ENCODE measurements at regions not wholly inside any gene's neighbourhood (a gene's known extent, or its start where the extent isn't known, plus 50 kb on each side); places are given as distances from the start of the nearest gene placed in this dataset.

DNA sequence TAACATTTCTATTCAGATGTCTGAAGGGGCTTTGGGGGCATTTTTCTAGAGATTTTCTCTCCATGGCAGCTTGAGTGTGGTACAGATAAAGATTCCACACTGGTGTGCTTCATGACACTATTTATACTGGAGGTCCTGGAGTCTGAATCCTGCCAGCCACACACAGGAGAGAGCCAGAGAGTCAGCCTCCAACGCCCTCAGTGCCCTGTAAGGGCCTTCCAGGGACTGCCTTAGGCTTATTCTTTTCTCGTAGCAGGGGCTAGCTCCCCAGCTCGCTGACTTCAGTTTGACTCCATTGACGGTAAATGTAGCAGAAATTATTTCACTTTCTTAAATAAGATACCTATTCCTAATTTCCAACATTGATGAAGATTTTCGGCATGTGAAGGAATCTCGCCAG is 100.9 kb downstream of the VSTM2A start:
- TF ChIP-seq POLR2A (IDR thresholded peaks at IDR 0.05): no peak
- TF ChIP-seq, protein P1, sequence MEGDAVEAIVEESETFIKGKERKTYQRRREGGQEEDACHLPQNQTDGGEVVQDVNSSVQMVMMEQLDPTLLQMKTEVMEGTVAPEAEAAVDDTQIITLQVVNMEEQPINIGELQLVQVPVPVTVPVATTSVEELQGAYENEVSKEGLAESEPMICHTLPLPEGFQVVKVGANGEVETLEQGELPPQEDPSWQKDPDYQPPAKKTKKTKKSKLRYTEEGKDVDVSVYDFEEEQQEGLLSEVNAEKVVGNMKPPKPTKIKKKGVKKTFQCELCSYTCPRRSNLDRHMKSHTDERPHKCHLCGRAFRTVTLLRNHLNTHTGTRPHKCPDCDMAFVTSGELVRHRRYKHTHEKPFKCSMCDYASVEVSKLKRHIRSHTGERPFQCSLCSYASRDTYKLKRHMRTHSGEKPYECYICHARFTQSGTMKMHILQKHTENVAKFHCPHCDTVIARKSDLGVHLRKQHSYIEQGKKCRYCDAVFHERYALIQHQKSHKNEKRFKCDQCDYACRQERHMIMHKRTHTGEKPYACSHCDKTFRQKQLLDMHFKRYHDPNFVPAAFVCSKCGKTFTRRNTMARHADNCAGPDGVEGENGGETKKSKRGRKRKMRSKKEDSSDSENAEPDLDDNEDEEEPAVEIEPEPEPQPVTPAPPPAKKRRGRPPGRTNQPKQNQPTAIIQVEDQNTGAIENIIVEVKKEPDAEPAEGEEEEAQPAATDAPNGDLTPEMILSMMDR (IDR thresholded peaks at IDR 0.05): no peak
